ENCODE measurements at regions not wholly inside any gene's neighbourhood (a gene's known extent, or its start where the extent isn't known, plus 50 kb on each side); places are given as distances from the start of the nearest gene placed in this dataset.

GRCh38 chr16:10332775-10333174 lies 53.1 kb upstream of the ATF7IP2 start:
- H3K27ac ChIP-seq = no peak overlapping the region
- 91% methylated on average over 7 of the region's 7 CpGs for WGBS, 2 donors
- no peaks in the 10 kb centered on the region for H3K27me3 ChIP-seq
- H3K4me3 ChIP-seq = no peak overlapping the region
- TF ChIP-seq EP300 (IDR thresholded peaks at IDR 0.05) (no peak), POLR2A (IDR thresholded peaks at IDR 0.05) (no peak), CTCF (IDR thresholded peaks at IDR 0.05) (no peak)
- DNase-seq (ENCODE audit: low spot score in 2 of 2) = no peak
- H3K4me1 ChIP-seq = no peaks in the 10 kb centered on the region
- no peaks in the 10 kb centered on the region for H3K9me3 ChIP-seq
- no peaks in the 10 kb centered on the region for H3K36me3 ChIP-seq

GRCh38 chr16:10333321-10334032 lies 52.4 kb upstream of the ATF7IP2 start:
- Histone ChIP-seq H3K27ac (no peak overlapping the region), H3K9me3 (peaks cover 0 to 5% (median 0%) of the 10 kb centered on the region in 4 donors), H3K36me3 (no peaks in the 10 kb centered on the region), H3K4me1 (no peaks in the 10 kb centered on the region), H3K4me3 (no peak overlapping the region), H3K27me3 (no peaks in the 10 kb centered on the region)
- DNase-seq (ENCODE audit: low spot score in 2 of 2) = no peak
- TF ChIP-seq CTCF (IDR thresholded peaks at IDR 0.05) = no peak
- 90 to 94% methylated on average over 10 of the region's 10 CpGs for WGBS, 2 donors

GRCh38 chr16:10335681-10336080 lies 50.2 kb upstream of the ATF7IP2 start:
- Histone ChIP-seq H3K9me3 (peaks cover 0 to 26% (median 7%) of the 10 kb centered on the region in 4 donors), H3K36me3 (no peaks in the 10 kb centered on the region), H3K27me3 (no peaks in the 10 kb centered on the region), H3K27ac (no peak overlapping the region), H3K4me3 (no peak overlapping the region), H3K4me1 (no peaks in the 10 kb centered on the region)
- no peak for DNase-seq (ENCODE audit: low spot score in 2 of 2)
- 63 to 68% methylated on average over 12 of the region's 12 CpGs for WGBS, 2 donors
- no peak for TF ChIP-seq EP300 (IDR thresholded peaks at IDR 0.05)
- TF ChIP-seq CTCF (IDR thresholded peaks at IDR 0.05) = no peak
- TF ChIP-seq POLR2A (IDR thresholded peaks at IDR 0.05) = no peak

Data from tibial nerve (tissue), 4 donors.